ENCODE measurements at regions not wholly inside any gene's neighbourhood (a gene's known extent, or its start where the extent isn't known, plus 50 kb on each side); places are given as distances from the start of the nearest gene placed in this dataset.

GRCh38 chr11:70744396-70745185, 346.3 kb downstream of the CTTN start:
- TF ChIP-seq CTCF (IDR thresholded peaks at IDR 0.05): no peak
- ATAC-seq (ENCODE audit: low FRiP score): no peak
- no peak for DNase-seq (ENCODE audit: low spot score)

- ATAC-seq (ENCODE audit: low FRiP score) (peak; percentile 37), DNase-seq (ENCODE audit: low spot score) (no peak)
- TF ChIP-seq CTCF (IDR thresholded peaks at IDR 0.05): no peak
Measured at GRCh38 chr11:70745451-70745850, 347.1 kb downstream of the CTTN start.

- ATAC-seq (ENCODE audit: low FRiP score): no peak
- no peak for DNase-seq (ENCODE audit: low spot score)
- no peak for TF ChIP-seq CTCF (IDR thresholded peaks at IDR 0.05)
Measured at GRCh38 chr11:70745941-70746340, 347.6 kb downstream of the CTTN start.

- no peak for DNase-seq (ENCODE audit: low spot score)
- no peak for ATAC-seq (ENCODE audit: low FRiP score)
Measured at GRCh38 chr11:70746351-70746750, 348.0 kb downstream of the CTTN start.

GRCh38 chr11:70747285-70747684, 349.0 kb downstream of the CTTN start:
- no peak for TF ChIP-seq CTCF (IDR thresholded peaks at IDR 0.05)
- ATAC-seq (ENCODE audit: low FRiP score): no peak
- DNase-seq (ENCODE audit: low spot score): no peak

More at GRCh38 chr11:70746351-70746750, 348.0 kb downstream of the CTTN start:
- TF ChIP-seq CTCF (IDR thresholded peaks at IDR 0.05): no peak

GRCh38 chr11:70747921-70748320, 349.6 kb downstream of the CTTN start:
- DNase-seq (ENCODE audit: low spot score): no peak
- no peak for ATAC-seq (ENCODE audit: low FRiP score)
- no peak for TF ChIP-seq CTCF (IDR thresholded peaks at IDR 0.05)

GRCh38 chr11:70751142-70751734, 352.9 kb downstream of the CTTN start:
- DNase-seq (ENCODE audit: low spot score): no peak
- no peak for ATAC-seq (ENCODE audit: low FRiP score)
- TF ChIP-seq CTCF (IDR thresholded peaks at IDR 0.05): no peak

Data from omental fat pad (tissue), 3 donors.